ENCODE measurements at regions not wholly inside any gene's neighbourhood (a gene's known extent, or its start where the extent isn't known, plus 50 kb on each side); places are given as distances from the start of the nearest gene placed in this dataset.
"Not testable (repeated sequence)": the region's sequence is repeated elsewhere in the genome, so short reads cannot be mapped to it uniquely, and the experiment has no call there.

GRCh38 chr17:34741967-34742366 is 162.6 kb downstream of the TMEM132E start:
- Histone ChIP-seq H3K4me3 (ENCODE audit: low read length) (no peak overlapping the region), H3K27me3 (ENCODE audit: low read length) (peaks cover 7% of the 10 kb centered on the region; the same call in 1 of the 2 replicates), H3K9me2 (replicated peaks; ENCODE audit: low read length) (no peaks in the 10 kb centered on the region), H3F3A (ENCODE audit: low read length, unreplicated experiment) (no peaks in the 10 kb centered on the region), H3K4me1 (ENCODE audit: insufficient read depth, low read length) (no peaks in the 10 kb centered on the region), H3K4me2 (ENCODE audit: low read length) (no peak overlapping the region), H3K9me3 (ENCODE audit: low read length) (no peaks in the 10 kb centered on the region), H3K36me3 (ENCODE audit: low read depth, low read length) (no peaks in the 10 kb centered on the region), H2AFZ (ENCODE audit: low read length) (no peak overlapping the region), H4K20me1 (ENCODE audit: low read length) (no peaks in the 10 kb centered on the region), H3K9ac (ENCODE audit: low read length) (no peak overlapping the region), H3K27ac (ENCODE audit: low read length) (no peak overlapping the region), H3K79me2 (ENCODE audit: low read length) (no peaks in the 10 kb centered on the region)
- DNase-seq (no peak), ATAC-seq (no peak)
- TF ChIP-seq EZH2phosphoT487 (IDR thresholded peaks at IDR 0.05; ENCODE audit: borderline replicate concordance, low read length) (no peak), EZH2 (IDR thresholded peaks at IDR 0.05; ENCODE audit: low read length, unreplicated experiment) (no peak), CTCF (conservative IDR thresholded peaks at IDR 0.05; ENCODE audit: low read depth, low read length) (no peak)
- POLR2A ChIA-PET (ENCODE audit: unreplicated experiment) = no interaction called here
- CTCF ChIA-PET = no interaction called here
- BruUV-seq (replicated peaks) = no TSS peak
- intact Hi-C loops (cut with micrococcal nuclease) = no loop called here

GRCh38 chr17:34740565-34741520 is 161.5 kb downstream of the TMEM132E start:
- H3K9ac ChIP-seq (ENCODE audit: low read length) = no peak overlapping the region
- H3K4me1 ChIP-seq (ENCODE audit: insufficient read depth, low read length) = no peaks in the 10 kb centered on the region
- no peak overlapping the region for H2AFZ ChIP-seq (ENCODE audit: low read length)
- H3F3A ChIP-seq (ENCODE audit: low read length, unreplicated experiment) = no peaks in the 10 kb centered on the region
- DNase-seq = no peak
- no peak overlapping the region for H3K4me3 ChIP-seq (ENCODE audit: low read length)
- H3K27ac ChIP-seq (ENCODE audit: low read length) = no peak overlapping the region
- H3K27me3 ChIP-seq (ENCODE audit: low read length) = peaks cover 12% of the 10 kb centered on the region
- no peaks in the 10 kb centered on the region for H3K9me2 ChIP-seq (replicated peaks; ENCODE audit: low read length)
- BruUV-seq (replicated peaks) = no TSS peak
- H3K4me2 ChIP-seq (ENCODE audit: low read length) = no peak overlapping the region
- TF ChIP-seq CTCF (conservative IDR thresholded peaks at IDR 0.05; ENCODE audit: low read depth, low read length) (no peak), EZH2 (IDR thresholded peaks at IDR 0.05; ENCODE audit: low read length, unreplicated experiment) (no peak), EZH2phosphoT487 (IDR thresholded peaks at IDR 0.05; ENCODE audit: borderline replicate concordance, low read length) (no peak)
- ChIA-PET POLR2A (ENCODE audit: unreplicated experiment) (no interaction called here), CTCF (no interaction called here)
- no peaks in the 10 kb centered on the region for H3K36me3 ChIP-seq (ENCODE audit: low read depth, low read length)
- no peaks in the 10 kb centered on the region for H4K20me1 ChIP-seq (ENCODE audit: low read length)
- intact Hi-C loops (cut with micrococcal nuclease) = no loop called here
- H3K9me3 ChIP-seq (ENCODE audit: low read length) = no peaks in the 10 kb centered on the region
- ATAC-seq = no peak
- no peaks in the 10 kb centered on the region for H3K79me2 ChIP-seq (ENCODE audit: low read length)

- Histone ChIP-seq H3K9me3 (ENCODE audit: low read length) (no peaks in the 10 kb centered on the region), H2AFZ (ENCODE audit: low read length) (no peak overlapping the region), H3K4me3 (ENCODE audit: low read length) (no peak overlapping the region), H3K4me2 (ENCODE audit: low read length) (no peak overlapping the region), H3K79me2 (ENCODE audit: low read length) (no peaks in the 10 kb centered on the region), H3K27ac (ENCODE audit: low read length) (no peak overlapping the region), H4K20me1 (ENCODE audit: low read length) (no peaks in the 10 kb centered on the region), H3K9me2 (replicated peaks; ENCODE audit: low read length) (no peaks in the 10 kb centered on the region), H3K9ac (ENCODE audit: low read length) (no peak overlapping the region), H3K4me1 (ENCODE audit: insufficient read depth, low read length) (no peaks in the 10 kb centered on the region), H3K27me3 (ENCODE audit: low read length) (peaks cover 19% of the 10 kb centered on the region), H3K36me3 (ENCODE audit: low read depth, low read length) (no peaks in the 10 kb centered on the region), H3F3A (ENCODE audit: low read length, unreplicated experiment) (no peaks in the 10 kb centered on the region)
- TF ChIP-seq EZH2phosphoT487 (IDR thresholded peaks at IDR 0.05; ENCODE audit: borderline replicate concordance, low read length) = no peak
- no peak for TF ChIP-seq EZH2 (IDR thresholded peaks at IDR 0.05; ENCODE audit: low read length, unreplicated experiment)
- no peak for TF ChIP-seq CTCF (conservative IDR thresholded peaks at IDR 0.05; ENCODE audit: low read depth, low read length)
- BruUV-seq (replicated peaks) = no TSS peak
- ChIA-PET CTCF (no interaction called here), POLR2A (ENCODE audit: unreplicated experiment) (no interaction called here)
- no peak for ATAC-seq
- intact Hi-C loops (cut with micrococcal nuclease) = no loop called here
- DNase-seq = no peak
These were observed 160.0 kb downstream of the TMEM132E start for GRCh38 chr17:34739386-34739785.

GRCh38 chr17:34737673-34738072 is 158.3 kb downstream of the TMEM132E start:
- H3K9me2 ChIP-seq (replicated peaks; ENCODE audit: low read length); H3K36me3 ChIP-seq (ENCODE audit: low read depth, low read length); intact Hi-C loops (cut with micrococcal nuclease); H3K27ac ChIP-seq (ENCODE audit: low read length); DNase-seq; H3K79me2 ChIP-seq (ENCODE audit: low read length); H3K4me3 ChIP-seq (ENCODE audit: low read length); H3K4me1 ChIP-seq (ENCODE audit: insufficient read depth, low read length); ATAC-seq; POLR2A ChIA-PET (ENCODE audit: unreplicated experiment); H3F3A ChIP-seq (ENCODE audit: low read length, unreplicated experiment); H2AFZ ChIP-seq (ENCODE audit: low read length); H4K20me1 ChIP-seq (ENCODE audit: low read length); H3K9me3 ChIP-seq (ENCODE audit: low read length); BruUV-seq (replicated peaks); CTCF ChIA-PET; H3K9ac ChIP-seq (ENCODE audit: low read length); H3K4me2 ChIP-seq (ENCODE audit: low read length): not testable (repeated sequence)
- peaks cover 19% of the 10 kb centered on the region for H3K27me3 ChIP-seq (ENCODE audit: low read length)

Measured in PC-3 (cell line).